Body of pancreas (tissue), 4 donors: ENCODE measurements at regions not wholly inside any gene's neighbourhood (a gene's known extent, or its start where the extent isn't known, plus 50 kb on each side); places are given as distances from the start of the nearest gene placed in this dataset.

Experiments used
- CTCF ChIP-seq, 7 experiments: fragments of 450-650 bp in 4 of 7; fragments of 200-600 bp in 3 of 7; sonication (generic) in 3 of 7; IDR thresholded peaks; one replicate each; pipeline ENCODE4 v1.5.1; 2016 to 2019; ENCODE audit warnings: antibody characterized with exemption in 7 of 7
- POLR2A ChIP-seq, 3 donors: fragments of 450-650 bp; IDR thresholded peaks; one replicate each; pipeline ENCODE4 v1.6.1; 2016; ENCODE audit warnings: antibody characterized with exemption in 3 of 3, mild to moderate bottlenecking in 2 of 3

- TF ChIP-seq CTCF (IDR thresholded peaks at IDR 0.05) (no peak), POLR2A (IDR thresholded peaks at IDR 0.05) (no peak)
These were observed 81.3 kb downstream of the FOXL3 start for GRCh38 chr7:371119-371778.
